ENCODE measurements at regions not wholly inside any gene's neighbourhood (a gene's known extent, or its start where the extent isn't known, plus 50 kb on each side); places are given as distances from the start of the nearest gene placed in this dataset.
"Not testable (repeated sequence)": the region's sequence is repeated elsewhere in the genome, so short reads cannot be mapped to it uniquely, and the experiment has no call there.

DNA sequence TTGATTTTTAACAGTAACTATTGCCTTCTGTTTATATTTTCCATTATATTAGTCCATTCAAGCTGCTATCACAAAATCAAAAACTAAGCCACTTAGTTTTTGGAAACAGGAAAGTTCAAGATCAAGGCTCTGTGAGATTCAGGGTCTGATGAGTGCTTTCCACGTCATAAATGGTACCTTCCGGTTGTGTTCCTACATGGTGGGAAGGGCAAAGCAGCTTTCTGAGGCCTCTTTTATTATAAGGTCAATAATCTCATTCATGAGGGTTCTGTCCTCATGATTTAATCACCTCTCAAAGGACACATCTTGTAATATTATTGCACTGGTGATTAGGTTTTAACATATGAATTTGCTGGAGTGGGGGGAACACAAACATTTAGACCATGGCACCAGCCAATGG lies 152.0 kb downstream of the VGLL3 start:
- DNase-seq (ENCODE audit: low read depth in 6 of 9, low spot score in 9 of 9): no peak
- H3K27me3 ChIP-seq (ENCODE audit: control insufficient read depth in 2 of 2, insufficient read depth in 1 of 2, low read length in 1 of 2): no peaks in the 10 kb centered on the region
- H3K4me1 ChIP-seq (ENCODE audit: control insufficient read depth in 2 of 2, insufficient read depth in 2 of 2, low read length in 2 of 2): no peaks in the 10 kb centered on the region
- no peaks in the 10 kb centered on the region for H3K36me3 ChIP-seq (ENCODE audit: control insufficient read depth in 2 of 2, insufficient read depth in 2 of 2, low read length in 1 of 2)
- no peaks in the 10 kb centered on the region for H3K9me3 ChIP-seq (ENCODE audit: control insufficient read depth in 2 of 2, insufficient read depth in 1 of 2, low read length in 1 of 2)
- WGBS: 94% methylated on average over 2 of the region's 2 CpGs
- no peak overlapping the region for H3K4me3 ChIP-seq (ENCODE audit: low read length in 2 of 2)
- no peak overlapping the region for H3K27ac ChIP-seq (ENCODE audit: low read depth in 1 of 2, low read length in 1 of 2)

DNA sequence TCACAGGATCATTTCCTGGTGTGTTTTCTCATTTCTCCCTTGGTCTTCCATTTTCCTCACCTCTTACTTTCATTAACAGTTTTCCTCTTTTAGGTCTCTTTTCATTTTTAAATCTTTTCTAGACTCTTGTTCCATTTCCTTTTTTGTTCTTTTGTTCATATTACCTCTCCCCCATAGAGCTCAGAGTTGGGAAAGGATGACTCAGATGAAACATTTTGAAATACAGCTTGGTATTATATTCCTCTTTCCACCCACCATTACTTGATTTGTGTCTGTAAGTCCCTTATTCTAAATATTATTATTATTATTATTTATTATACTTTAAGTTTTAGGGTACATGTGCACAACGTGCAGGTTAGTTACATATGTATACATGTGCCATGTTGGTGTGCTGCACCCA lies 153.1 kb downstream of the VGLL3 start:
- Histone ChIP-seq H3K4me1 (ENCODE audit: control insufficient read depth in 2 of 2, insufficient read depth in 2 of 2, low read length in 2 of 2) (no peaks in the 10 kb centered on the region), H3K9me3 (ENCODE audit: control insufficient read depth in 2 of 2, insufficient read depth in 1 of 2, low read length in 1 of 2) (no peaks in the 10 kb centered on the region), H3K36me3 (ENCODE audit: control insufficient read depth in 2 of 2, insufficient read depth in 2 of 2, low read length in 1 of 2) (no peaks in the 10 kb centered on the region), H3K27me3 (ENCODE audit: control insufficient read depth in 2 of 2, insufficient read depth in 1 of 2, low read length in 1 of 2) (no peaks in the 10 kb centered on the region), H3K27ac (ENCODE audit: low read depth in 1 of 2, low read length in 1 of 2) (no peak overlapping the region), H3K4me3 (ENCODE audit: low read length in 2 of 2) (no peak overlapping the region)
- WGBS: 87% methylated on average over 1 of the region's 1 CpG
- no peak for DNase-seq (ENCODE audit: low read depth in 6 of 9, low spot score in 9 of 9)

DNA sequence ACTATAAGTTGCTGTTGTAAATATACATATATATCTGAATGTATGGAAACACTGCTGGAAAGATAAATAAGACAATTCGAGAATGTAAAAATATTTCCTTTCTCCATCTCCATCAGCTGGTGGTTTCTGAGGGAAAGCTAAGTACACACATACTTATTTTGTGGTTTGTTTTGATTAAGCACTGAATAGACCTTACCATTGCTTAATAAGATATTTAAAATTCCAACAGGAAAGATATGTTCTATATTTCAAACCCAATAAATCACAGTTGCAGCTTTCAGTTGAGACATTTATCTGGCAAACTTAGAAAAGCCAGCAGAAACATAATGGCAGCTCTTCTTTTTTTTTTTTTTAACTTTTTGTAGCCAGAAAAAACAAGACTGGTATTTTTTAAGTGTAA lies 160.4 kb downstream of the VGLL3 start:
- Histone ChIP-seq H3K27ac (ENCODE audit: low read depth in 1 of 2, low read length in 1 of 2) (no peak overlapping the region), H3K9me3 (ENCODE audit: control insufficient read depth in 2 of 2, insufficient read depth in 1 of 2, low read length in 1 of 2) (no peaks in the 10 kb centered on the region), H3K36me3 (ENCODE audit: control insufficient read depth in 2 of 2, insufficient read depth in 2 of 2, low read length in 1 of 2) (no peaks in the 10 kb centered on the region), H3K4me1 (ENCODE audit: control insufficient read depth in 2 of 2, insufficient read depth in 2 of 2, low read length in 2 of 2) (no peaks in the 10 kb centered on the region), H3K27me3 (ENCODE audit: control insufficient read depth in 2 of 2, insufficient read depth in 1 of 2, low read length in 1 of 2) (no peaks in the 10 kb centered on the region), H3K4me3 (ENCODE audit: low read length in 2 of 2) (no peak overlapping the region)
- DNase-seq (ENCODE audit: low read depth in 6 of 9, low spot score in 9 of 9): no peak
- WGBS: 83% methylated on average over 1 of the region's 1 CpG

GRCh38 chr3:86828751-86829150 lies 162.2 kb downstream of the VGLL3 start:
- Histone ChIP-seq H3K4me1 (ENCODE audit: control insufficient read depth in 2 of 2, insufficient read depth in 2 of 2, low read length in 2 of 2) (no peaks in the 10 kb centered on the region), H3K4me3 (ENCODE audit: low read length in 2 of 2) (no peak overlapping the region), H3K36me3 (ENCODE audit: control insufficient read depth in 2 of 2, insufficient read depth in 2 of 2, low read length in 1 of 2) (no peaks in the 10 kb centered on the region), H3K27ac (ENCODE audit: low read depth in 1 of 2, low read length in 1 of 2) (no peak overlapping the region), H3K9me3 (ENCODE audit: control insufficient read depth in 2 of 2, insufficient read depth in 1 of 2, low read length in 1 of 2) (no peaks in the 10 kb centered on the region), H3K27me3 (ENCODE audit: control insufficient read depth in 2 of 2, insufficient read depth in 1 of 2, low read length in 1 of 2) (no peaks in the 10 kb centered on the region)
- DNase-seq (ENCODE audit: low read depth in 6 of 9, low spot score in 9 of 9): no peak
- 91% methylated on average over 3 of the region's 3 CpGs for WGBS

GRCh38 chr3:86827582-86827981 lies 163.4 kb downstream of the VGLL3 start:
- 95% methylated on average over 10 of the region's 10 CpGs for WGBS
- H3K4me3 ChIP-seq (ENCODE audit: low read length in 2 of 2); DNase-seq (ENCODE audit: low read depth in 6 of 9, low spot score in 9 of 9); H3K36me3 ChIP-seq (ENCODE audit: control insufficient read depth in 2 of 2, insufficient read depth in 2 of 2, low read length in 1 of 2); H3K27me3 ChIP-seq (ENCODE audit: control insufficient read depth in 2 of 2, insufficient read depth in 1 of 2, low read length in 1 of 2); H3K27ac ChIP-seq (ENCODE audit: low read depth in 1 of 2, low read length in 1 of 2); H3K4me1 ChIP-seq (ENCODE audit: control insufficient read depth in 2 of 2, insufficient read depth in 2 of 2, low read length in 2 of 2); H3K9me3 ChIP-seq (ENCODE audit: control insufficient read depth in 2 of 2, insufficient read depth in 1 of 2, low read length in 1 of 2): not testable (repeated sequence)

DNA sequence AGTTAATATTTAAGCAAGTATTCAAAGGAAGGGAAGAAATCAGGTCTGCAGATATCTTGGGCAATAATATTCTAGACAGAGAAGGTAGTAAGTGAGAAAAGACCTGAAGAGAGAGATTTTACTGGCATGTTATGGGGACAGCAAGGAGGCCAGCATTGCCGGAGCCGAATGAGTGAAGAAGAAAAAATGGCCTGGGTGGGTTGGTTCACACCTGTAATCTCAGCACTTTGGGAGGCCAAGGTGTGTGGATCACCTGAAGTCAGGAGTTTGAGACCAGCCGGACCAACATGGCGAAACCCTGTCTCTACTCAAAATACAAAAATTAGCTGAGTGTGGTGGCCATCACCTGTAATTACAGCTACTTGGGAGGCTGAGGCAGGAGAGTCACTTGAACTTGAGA lies 164.7 kb downstream of the VGLL3 start:
- no peak overlapping the region for H3K4me3 ChIP-seq (ENCODE audit: low read length in 2 of 2)
- H3K4me1 ChIP-seq (ENCODE audit: control insufficient read depth in 2 of 2, insufficient read depth in 2 of 2, low read length in 2 of 2): no peaks in the 10 kb centered on the region
- no peak overlapping the region for H3K27ac ChIP-seq (ENCODE audit: low read depth in 1 of 2, low read length in 1 of 2)
- WGBS: 96% methylated on average over 4 of the region's 4 CpGs
- no peaks in the 10 kb centered on the region for H3K27me3 ChIP-seq (ENCODE audit: control insufficient read depth in 2 of 2, insufficient read depth in 1 of 2, low read length in 1 of 2)
- no peak for DNase-seq (ENCODE audit: low read depth in 6 of 9, low spot score in 9 of 9)
- no peaks in the 10 kb centered on the region for H3K9me3 ChIP-seq (ENCODE audit: control insufficient read depth in 2 of 2, insufficient read depth in 1 of 2, low read length in 1 of 2)
- no peaks in the 10 kb centered on the region for H3K36me3 ChIP-seq (ENCODE audit: control insufficient read depth in 2 of 2, insufficient read depth in 2 of 2, low read length in 1 of 2)

- Histone ChIP-seq H3K4me3 (ENCODE audit: low read length in 2 of 2) (no peak overlapping the region), H3K27me3 (ENCODE audit: control insufficient read depth in 2 of 2, insufficient read depth in 1 of 2, low read length in 1 of 2) (no peaks in the 10 kb centered on the region), H3K36me3 (ENCODE audit: control insufficient read depth in 2 of 2, insufficient read depth in 2 of 2, low read length in 1 of 2) (no peaks in the 10 kb centered on the region), H3K27ac (ENCODE audit: low read depth in 1 of 2, low read length in 1 of 2) (no peak overlapping the region), H3K9me3 (ENCODE audit: control insufficient read depth in 2 of 2, insufficient read depth in 1 of 2, low read length in 1 of 2) (no peaks in the 10 kb centered on the region), H3K4me1 (ENCODE audit: control insufficient read depth in 2 of 2, insufficient read depth in 2 of 2, low read length in 2 of 2) (no peaks in the 10 kb centered on the region)
- no peak for DNase-seq (ENCODE audit: low read depth in 6 of 9, low spot score in 9 of 9)
Measured at GRCh38 chr3:86815880-86816279, 175.1 kb downstream of the VGLL3 start.

DNA sequence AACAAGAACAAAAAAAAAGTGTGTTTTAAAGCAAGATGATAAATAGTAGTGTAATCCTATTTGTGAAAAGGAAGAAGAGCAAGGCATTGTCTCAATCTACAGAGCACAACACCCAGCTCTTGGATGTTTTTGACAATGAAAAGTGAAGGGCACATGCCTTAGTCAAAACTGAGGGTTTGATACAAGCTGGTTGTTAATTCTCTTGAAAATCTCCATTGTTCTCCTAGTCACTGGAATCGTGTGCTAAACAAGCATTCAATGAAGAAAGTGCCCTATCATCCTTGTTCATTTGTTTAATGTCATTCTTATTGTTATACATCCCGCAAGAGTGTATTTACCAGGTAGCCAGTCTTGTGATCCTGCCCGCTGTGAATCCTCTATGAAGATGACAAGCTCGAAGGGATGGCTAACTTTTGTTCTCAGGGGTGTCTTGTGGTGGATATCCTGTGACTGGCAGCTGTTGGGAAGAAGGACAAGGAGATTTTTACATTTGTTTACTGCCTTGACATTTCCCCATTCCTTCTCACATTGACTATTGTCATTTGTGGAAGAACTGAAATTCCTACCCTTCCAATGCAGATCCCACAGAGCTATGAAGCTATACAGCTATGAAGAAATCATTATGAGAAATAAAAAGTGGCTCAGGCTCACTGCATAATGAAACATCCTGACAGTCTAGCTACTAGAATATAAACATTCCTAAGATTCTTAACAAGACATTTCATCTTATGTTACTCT lies 175.9 kb downstream of the VGLL3 start:
- no peaks in the 10 kb centered on the region for H3K27me3 ChIP-seq (ENCODE audit: control insufficient read depth in 2 of 2, insufficient read depth in 1 of 2, low read length in 1 of 2)
- DNase-seq (ENCODE audit: low read depth in 6 of 9, low spot score in 9 of 9): no peak
- 60% methylated on average over 4 of the region's 4 CpGs for WGBS
- no peaks in the 10 kb centered on the region for H3K9me3 ChIP-seq (ENCODE audit: control insufficient read depth in 2 of 2, insufficient read depth in 1 of 2, low read length in 1 of 2)
- H3K36me3 ChIP-seq (ENCODE audit: control insufficient read depth in 2 of 2, insufficient read depth in 2 of 2, low read length in 1 of 2): no peaks in the 10 kb centered on the region
- no peaks in the 10 kb centered on the region for H3K4me1 ChIP-seq (ENCODE audit: control insufficient read depth in 2 of 2, insufficient read depth in 2 of 2, low read length in 2 of 2)
- no peak overlapping the region for H3K27ac ChIP-seq (ENCODE audit: low read depth in 1 of 2, low read length in 1 of 2)
- H3K4me3 ChIP-seq (ENCODE audit: low read length in 2 of 2): no peak overlapping the region

DNA sequence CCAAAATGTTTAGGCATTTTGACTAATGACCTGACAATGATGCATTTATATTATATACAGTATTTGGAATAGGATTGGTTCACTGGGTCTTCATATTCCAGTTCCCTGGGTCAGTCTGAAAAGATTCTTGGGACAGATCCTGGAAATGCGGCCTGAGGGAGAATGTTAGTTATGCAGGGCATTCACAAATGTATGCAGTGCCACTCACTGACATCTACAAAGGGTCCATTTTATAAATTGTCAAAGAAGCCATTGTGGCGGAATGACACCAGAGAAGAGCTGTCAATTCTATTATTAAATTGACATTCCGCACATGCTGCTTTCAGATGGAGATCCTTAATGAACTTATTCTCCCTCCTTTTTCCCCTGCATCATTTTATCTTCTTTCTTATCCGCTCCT lies 176.6 kb downstream of the VGLL3 start:
- H3K4me1 ChIP-seq (ENCODE audit: control insufficient read depth in 2 of 2, insufficient read depth in 2 of 2, low read length in 2 of 2): no peaks in the 10 kb centered on the region
- H3K27ac ChIP-seq (ENCODE audit: low read depth in 1 of 2, low read length in 1 of 2): no peak overlapping the region
- DNase-seq (ENCODE audit: low read depth in 6 of 9, low spot score in 9 of 9): no peak
- WGBS: 97% methylated on average over 4 of the region's 4 CpGs
- no peaks in the 10 kb centered on the region for H3K36me3 ChIP-seq (ENCODE audit: control insufficient read depth in 2 of 2, insufficient read depth in 2 of 2, low read length in 1 of 2)
- H3K9me3 ChIP-seq (ENCODE audit: control insufficient read depth in 2 of 2, insufficient read depth in 1 of 2, low read length in 1 of 2): no peaks in the 10 kb centered on the region
- no peak overlapping the region for H3K4me3 ChIP-seq (ENCODE audit: low read length in 2 of 2)
- no peaks in the 10 kb centered on the region for H3K27me3 ChIP-seq (ENCODE audit: control insufficient read depth in 2 of 2, insufficient read depth in 1 of 2, low read length in 1 of 2)

- Histone ChIP-seq H3K27ac (ENCODE audit: low read depth in 1 of 2, low read length in 1 of 2) (no peak overlapping the region), H3K9me3 (ENCODE audit: control insufficient read depth in 2 of 2, insufficient read depth in 1 of 2, low read length in 1 of 2) (peaks cover 0 to 3% of the 10 kb centered on the region in 2 donors), H3K4me3 (ENCODE audit: low read length in 2 of 2) (no peak overlapping the region), H3K36me3 (ENCODE audit: control insufficient read depth in 2 of 2, insufficient read depth in 2 of 2, low read length in 1 of 2) (no peaks in the 10 kb centered on the region), H3K27me3 (ENCODE audit: control insufficient read depth in 2 of 2, insufficient read depth in 1 of 2, low read length in 1 of 2) (no peaks in the 10 kb centered on the region), H3K4me1 (ENCODE audit: control insufficient read depth in 2 of 2, insufficient read depth in 2 of 2, low read length in 2 of 2) (no peaks in the 10 kb centered on the region)
- WGBS: 95% methylated on average over 3 of the region's 3 CpGs
- DNase-seq (ENCODE audit: low read depth in 6 of 9, low spot score in 9 of 9): no peak
Measured at GRCh38 chr3:86801921-86802320, 189.0 kb downstream of the VGLL3 start.
